ENCODE measurements at regions not wholly inside any gene's neighbourhood (a gene's known extent, or its start where the extent isn't known, plus 50 kb on each side); places are given as distances from the start of the nearest gene placed in this dataset.
A peak's percentile ranks its signal among the peaks of the same experiment; 100 is the strongest.
"Not testable (repeated sequence)": the region's sequence is repeated elsewhere in the genome, so short reads cannot be mapped to it uniquely, and the experiment has no call there.

DNA sequence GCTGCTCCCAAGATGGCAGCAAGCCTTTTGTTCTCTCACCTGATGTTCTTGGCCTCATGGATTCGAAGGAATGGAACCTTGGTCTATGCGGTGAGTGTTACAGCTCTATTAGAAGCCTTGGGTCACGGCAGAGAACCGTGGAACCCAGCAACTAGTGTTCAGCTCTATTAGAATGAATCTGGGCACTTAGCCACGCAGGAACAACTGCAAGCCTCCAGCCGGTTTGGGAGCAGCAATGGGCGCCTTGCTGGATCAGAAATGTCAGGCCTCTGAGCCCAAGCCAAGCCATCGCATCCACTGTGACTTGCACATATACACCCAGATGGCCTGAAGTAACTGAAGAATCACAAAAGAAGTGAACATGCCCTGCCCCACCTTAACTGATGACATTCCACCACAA is 1100.7 kb upstream of the PRR20A start:
- H3K4me3 ChIP-seq (ENCODE audit: low read length) = no peak overlapping the region
- no peaks in the 10 kb centered on the region for H3K9me3 ChIP-seq (ENCODE audit: control insufficient read depth, insufficient read depth, low read length)
- no peaks in the 10 kb centered on the region for H3K4me1 ChIP-seq (ENCODE audit: control insufficient read depth, insufficient read depth, low read length)
- H3K27me3 ChIP-seq (ENCODE audit: control insufficient read depth, insufficient read depth, low read length) = no peaks in the 10 kb centered on the region
- no peak overlapping the region for H3K27ac ChIP-seq (ENCODE audit: low read length)
- no peak for DNase-seq (ENCODE audit: low read depth, low spot score)
- no peaks in the 10 kb centered on the region for H3K36me3 ChIP-seq (ENCODE audit: control insufficient read depth, insufficient read depth, low read length)
- no CpG with 5 or more reads among the region's 8 CpGs for WGBS (ENCODE audit: insufficient coverage, insufficient read length)

DNA sequence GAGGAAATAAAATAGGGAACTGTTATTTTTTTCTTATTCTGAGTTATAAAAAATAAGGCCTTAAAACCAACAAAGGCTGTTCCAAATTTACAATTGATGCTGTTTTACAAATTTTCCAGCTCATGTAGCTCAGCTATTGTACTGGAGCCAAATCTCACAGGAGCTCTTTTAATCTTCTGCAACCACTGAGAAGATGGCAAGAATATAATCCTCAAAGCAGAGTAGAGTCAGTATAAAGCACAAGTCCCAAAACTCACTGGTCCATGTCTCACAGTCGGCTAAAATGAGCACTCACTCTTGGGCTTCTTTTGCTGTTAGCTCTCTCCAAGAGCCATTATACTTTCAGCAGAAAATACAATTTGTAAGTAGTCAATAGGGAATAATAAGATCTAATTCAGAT is 1074.4 kb upstream of the PRR20A start:
- Histone ChIP-seq H3K4me3 (ENCODE audit: low read length) (no peak overlapping the region), H3K36me3 (ENCODE audit: control insufficient read depth, insufficient read depth, low read length) (no peaks in the 10 kb centered on the region), H3K27me3 (ENCODE audit: control insufficient read depth, insufficient read depth, low read length) (no peaks in the 10 kb centered on the region), H3K4me1 (ENCODE audit: control insufficient read depth, insufficient read depth, low read length) (no peaks in the 10 kb centered on the region), H3K27ac (ENCODE audit: low read length) (no peak overlapping the region), H3K9me3 (ENCODE audit: control insufficient read depth, insufficient read depth, low read length) (no peaks in the 10 kb centered on the region)
- no CpG with 5 or more reads among the region's 1 CpG for WGBS (ENCODE audit: insufficient coverage, insufficient read length)
- DNase-seq (ENCODE audit: low read depth, low spot score) = no peak

GRCh38 chr13:56102641-56103040 is 1038.1 kb upstream of the PRR20A start:
- no CpG with 5 or more reads among the region's 1 CpG for WGBS (ENCODE audit: insufficient coverage, insufficient read length)
- no peak overlapping the region for H3K27ac ChIP-seq (ENCODE audit: low read length)

DNA sequence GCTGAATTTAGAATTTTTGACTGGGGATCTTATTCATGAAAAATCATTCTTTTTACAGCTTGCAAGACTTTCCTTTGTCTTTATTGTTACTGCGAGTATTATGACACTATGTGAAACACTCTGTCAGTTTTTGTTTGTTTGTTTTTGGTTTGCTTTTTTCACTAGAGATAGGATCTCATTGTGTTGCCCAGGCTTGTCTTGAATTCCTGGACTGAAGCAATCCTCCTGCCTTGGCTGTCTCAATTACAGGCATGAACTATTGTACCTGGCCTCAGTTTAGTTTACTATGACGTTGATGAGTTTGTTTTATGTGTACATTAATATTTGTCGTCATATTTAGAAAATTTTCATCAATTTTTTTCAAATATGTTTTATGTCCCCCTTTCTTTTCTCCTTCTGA is 1030.0 kb upstream of the PRR20A start:
- no peaks in the 10 kb centered on the region for H3K27me3 ChIP-seq (ENCODE audit: control insufficient read depth, insufficient read depth, low read length)
- H3K9me3 ChIP-seq (ENCODE audit: control insufficient read depth, insufficient read depth, low read length) = no peaks in the 10 kb centered on the region
- no peak for DNase-seq (ENCODE audit: low read depth, low spot score)
- no peak overlapping the region for H3K27ac ChIP-seq (ENCODE audit: low read length)
- H3K4me1 ChIP-seq (ENCODE audit: control insufficient read depth, insufficient read depth, low read length) = no peaks in the 10 kb centered on the region
- no peaks in the 10 kb centered on the region for H3K36me3 ChIP-seq (ENCODE audit: control insufficient read depth, insufficient read depth, low read length)
- no peak overlapping the region for H3K4me3 ChIP-seq (ENCODE audit: low read length)
- WGBS (ENCODE audit: insufficient coverage, insufficient read length) = no CpG with 5 or more reads among the region's 3 CpGs

More at GRCh38 chr13:56102641-56103040, 1038.1 kb upstream of the PRR20A start:
- no peak for DNase-seq (ENCODE audit: low read depth, low spot score)
- Histone ChIP-seq H3K4me1 (ENCODE audit: control insufficient read depth, insufficient read depth, low read length) (no peaks in the 10 kb centered on the region), H3K36me3 (ENCODE audit: control insufficient read depth, insufficient read depth, low read length) (no peaks in the 10 kb centered on the region), H3K27me3 (ENCODE audit: control insufficient read depth, insufficient read depth, low read length) (no peaks in the 10 kb centered on the region), H3K4me3 (ENCODE audit: low read length) (no peak overlapping the region), H3K9me3 (ENCODE audit: control insufficient read depth, insufficient read depth, low read length) (no peaks in the 10 kb centered on the region)

DNA sequence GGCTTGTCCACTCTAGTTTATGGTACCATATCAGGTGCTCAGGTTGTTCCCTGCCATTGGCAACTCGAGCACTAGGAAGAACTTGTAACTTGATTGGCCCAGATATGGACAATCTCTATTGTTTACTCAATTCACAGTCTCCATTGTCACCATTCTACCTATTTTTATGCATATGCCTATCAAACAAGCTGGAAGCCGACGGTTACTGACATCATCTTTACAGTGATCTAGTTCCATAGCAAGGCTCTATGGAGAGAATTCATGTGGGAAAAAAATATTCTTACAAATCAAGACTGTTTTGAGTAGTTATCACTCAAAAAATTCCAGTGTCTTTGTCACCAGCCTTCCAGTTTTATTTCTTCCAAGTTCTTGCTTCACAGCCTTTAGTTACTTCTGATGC is 1006.2 kb upstream of the PRR20A start:
- Histone ChIP-seq H3K4me3 (ENCODE audit: low read length) (no peak overlapping the region), H3K27me3 (ENCODE audit: control insufficient read depth, insufficient read depth, low read length) (no peaks in the 10 kb centered on the region), H3K27ac (ENCODE audit: low read length) (no peak overlapping the region), H3K4me1 (ENCODE audit: control insufficient read depth, insufficient read depth, low read length) (no peaks in the 10 kb centered on the region), H3K36me3 (ENCODE audit: control insufficient read depth, insufficient read depth, low read length) (no peaks in the 10 kb centered on the region), H3K9me3 (ENCODE audit: control insufficient read depth, insufficient read depth, low read length) (no peaks in the 10 kb centered on the region)
- no peak for DNase-seq (ENCODE audit: low read depth, low spot score)
- no CpG with 5 or more reads among the region's 3 CpGs for WGBS (ENCODE audit: insufficient coverage, insufficient read length)

DNA sequence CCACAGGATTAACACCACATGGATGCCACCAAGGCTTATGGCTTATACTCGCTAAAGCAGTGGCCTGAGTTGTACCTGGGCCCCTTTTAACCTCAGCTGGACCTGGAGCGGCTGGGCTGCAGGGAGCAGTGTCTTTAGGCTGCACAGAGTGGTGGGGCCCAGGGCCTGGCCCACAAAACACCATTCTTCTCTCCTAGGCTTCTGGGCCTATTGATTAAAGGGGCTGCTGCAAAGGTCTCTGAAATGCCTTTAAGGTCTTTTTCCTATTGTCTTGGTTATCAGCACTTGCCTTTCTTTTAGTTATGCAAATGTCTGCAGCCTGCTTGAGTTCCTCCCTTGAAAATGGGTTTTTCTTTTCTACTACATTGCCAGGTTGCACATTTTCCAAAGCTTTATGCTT is 973.9 kb upstream of the PRR20A start:
- Histone ChIP-seq H3K27me3 (ENCODE audit: control insufficient read depth, insufficient read depth, low read length) (no peaks in the 10 kb centered on the region), H3K4me3 (ENCODE audit: low read length) (no peak overlapping the region), H3K4me1 (ENCODE audit: control insufficient read depth, insufficient read depth, low read length) (no peaks in the 10 kb centered on the region), H3K9me3 (ENCODE audit: control insufficient read depth, insufficient read depth, low read length) (no peaks in the 10 kb centered on the region), H3K27ac (ENCODE audit: low read length) (no peak overlapping the region), H3K36me3 (ENCODE audit: control insufficient read depth, insufficient read depth, low read length) (no peaks in the 10 kb centered on the region)
- WGBS (ENCODE audit: insufficient coverage, insufficient read length) = no CpG with 5 or more reads among the region's 2 CpGs
- peak; percentile 47 for DNase-seq (ENCODE audit: low read depth, low spot score)

DNA sequence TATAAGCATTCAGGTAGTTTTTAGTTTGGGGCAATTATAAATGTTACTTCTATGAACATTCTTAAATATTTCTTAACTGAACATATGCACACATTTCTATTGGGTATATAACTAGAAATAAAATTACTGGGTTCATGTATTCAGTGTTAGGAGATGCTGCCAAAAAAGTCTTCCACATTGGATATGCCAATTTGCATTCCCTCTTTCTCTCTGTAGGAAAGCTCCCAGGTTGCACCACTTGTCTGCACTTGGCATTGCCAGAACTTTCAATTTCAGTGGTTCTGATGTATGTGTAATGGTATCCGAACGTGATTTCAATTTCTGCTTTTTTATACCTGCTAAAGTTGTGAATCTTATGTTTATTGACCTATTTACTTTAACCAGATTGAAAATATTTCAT is 972.1 kb upstream of the PRR20A start:
- no peak for DNase-seq (ENCODE audit: low read depth, low spot score)
- no peaks in the 10 kb centered on the region for H3K27me3 ChIP-seq (ENCODE audit: control insufficient read depth, insufficient read depth, low read length)
- no peaks in the 10 kb centered on the region for H3K4me1 ChIP-seq (ENCODE audit: control insufficient read depth, insufficient read depth, low read length)
- H3K36me3 ChIP-seq (ENCODE audit: control insufficient read depth, insufficient read depth, low read length) = no peaks in the 10 kb centered on the region
- no peak overlapping the region for H3K4me3 ChIP-seq (ENCODE audit: low read length)
- no CpG with 5 or more reads among the region's 2 CpGs for WGBS (ENCODE audit: insufficient coverage, insufficient read length)
- no peak overlapping the region for H3K27ac ChIP-seq (ENCODE audit: low read length)
- H3K9me3 ChIP-seq (ENCODE audit: control insufficient read depth, insufficient read depth, low read length) = no peaks in the 10 kb centered on the region

DNA sequence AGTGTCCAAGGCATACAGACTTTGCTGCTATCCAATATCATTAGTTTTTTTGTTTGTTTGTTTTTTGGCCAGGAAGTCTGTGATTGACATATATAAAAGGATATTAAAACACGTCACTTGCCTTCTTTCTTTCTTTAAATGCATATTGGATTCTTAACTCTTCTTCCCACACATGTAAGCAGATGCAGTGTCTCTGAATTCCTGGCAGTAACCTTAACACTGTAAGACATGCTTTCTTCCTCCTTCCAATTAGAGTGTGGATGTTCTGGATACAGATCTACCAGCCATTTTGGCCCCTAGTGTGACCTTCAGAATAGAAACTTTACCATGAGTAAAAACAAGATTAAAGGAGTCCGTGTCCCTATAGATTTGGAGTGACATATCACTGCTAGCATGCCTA is 967.4 kb upstream of the PRR20A start:
- WGBS (ENCODE audit: insufficient coverage, insufficient read length) = no CpG with 5 or more reads among the region's 2 CpGs
- no peaks in the 10 kb centered on the region for H3K36me3 ChIP-seq (ENCODE audit: control insufficient read depth, insufficient read depth, low read length)
- H3K27ac ChIP-seq (ENCODE audit: low read length) = no peak overlapping the region
- no peaks in the 10 kb centered on the region for H3K4me1 ChIP-seq (ENCODE audit: control insufficient read depth, insufficient read depth, low read length)
- DNase-seq (ENCODE audit: low read depth, low spot score) = no peak
- no peak overlapping the region for H3K4me3 ChIP-seq (ENCODE audit: low read length)
- H3K9me3 ChIP-seq (ENCODE audit: control insufficient read depth, insufficient read depth, low read length) = no peaks in the 10 kb centered on the region
- no peaks in the 10 kb centered on the region for H3K27me3 ChIP-seq (ENCODE audit: control insufficient read depth, insufficient read depth, low read length)

DNA sequence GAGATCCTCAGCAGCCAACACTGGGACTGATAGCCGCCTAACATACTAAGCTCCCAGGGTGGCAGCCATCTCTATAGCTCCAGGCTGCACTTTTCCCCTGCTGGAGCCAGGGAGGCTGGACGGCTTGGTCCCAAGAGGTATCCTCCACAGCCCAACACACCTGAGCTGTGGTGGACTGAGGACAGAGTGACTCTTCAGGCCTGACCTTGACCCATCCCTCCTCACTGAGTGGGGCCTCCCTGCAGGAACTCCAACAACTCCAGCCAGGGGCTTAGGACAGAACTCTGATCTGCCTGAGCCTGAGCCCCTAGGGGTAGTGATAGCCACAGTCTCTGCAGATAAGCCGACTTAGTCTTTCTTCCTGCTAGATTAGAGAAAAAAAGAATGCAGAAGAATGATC is 958.1 kb upstream of the PRR20A start:
- DNase-seq (ENCODE audit: low read depth, low spot score) = no peak
- no CpG with 5 or more reads among the region's 3 CpGs for WGBS (ENCODE audit: insufficient coverage, insufficient read length)
- Histone ChIP-seq H3K4me3 (ENCODE audit: low read length) (no peak overlapping the region), H3K4me1 (ENCODE audit: control insufficient read depth, insufficient read depth, low read length) (no peaks in the 10 kb centered on the region), H3K36me3 (ENCODE audit: control insufficient read depth, insufficient read depth, low read length) (no peaks in the 10 kb centered on the region), H3K27ac (ENCODE audit: low read length) (no peak overlapping the region), H3K27me3 (ENCODE audit: control insufficient read depth, insufficient read depth, low read length) (no peaks in the 10 kb centered on the region), H3K9me3 (ENCODE audit: control insufficient read depth, insufficient read depth, low read length) (no peaks in the 10 kb centered on the region)

DNA sequence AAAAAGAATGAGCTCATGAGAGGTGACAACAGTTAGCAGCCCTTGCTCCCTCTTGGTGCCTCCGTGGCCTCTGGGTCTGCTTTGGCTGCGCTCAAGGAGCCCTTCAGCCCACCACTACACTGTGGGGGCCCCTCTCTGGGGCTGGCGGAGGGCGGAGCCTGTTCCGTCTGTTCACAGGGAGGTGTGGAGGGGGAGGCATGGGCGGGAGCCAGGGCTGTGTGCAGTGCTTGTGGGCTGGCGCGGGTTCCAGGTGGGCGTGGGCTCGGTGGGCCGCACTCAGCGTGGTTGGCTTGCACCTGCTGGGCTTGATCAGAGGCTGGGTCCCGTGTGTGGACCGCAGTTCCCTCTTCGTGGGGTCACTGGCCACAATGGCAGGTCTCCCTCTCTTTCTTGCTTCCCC is 953.4 kb upstream of the PRR20A start:
- Histone ChIP-seq H3K4me1 (ENCODE audit: control insufficient read depth, insufficient read depth, low read length) (no peaks in the 10 kb centered on the region), H3K27ac (ENCODE audit: low read length) (no peak overlapping the region), H3K4me3 (ENCODE audit: low read length) (no peak overlapping the region), H3K36me3 (ENCODE audit: control insufficient read depth, insufficient read depth, low read length) (no peaks in the 10 kb centered on the region), H3K27me3 (ENCODE audit: control insufficient read depth, insufficient read depth, low read length) (no peaks in the 10 kb centered on the region), H3K9me3 (ENCODE audit: control insufficient read depth, insufficient read depth, low read length) (no peaks in the 10 kb centered on the region)
- DNase-seq (ENCODE audit: low read depth, low spot score) = no peak
- WGBS (ENCODE audit: insufficient coverage, insufficient read length) = no CpG with 5 or more reads among the region's 15 CpGs

GRCh38 chr13:56188582-56188981 is 952.1 kb upstream of the PRR20A start:
- WGBS (ENCODE audit: insufficient coverage, insufficient read length) = no CpG with 5 or more reads among the region's 6 CpGs
- H3K4me3 ChIP-seq (ENCODE audit: low read length); DNase-seq (ENCODE audit: low read depth, low spot score); H3K9me3 ChIP-seq (ENCODE audit: control insufficient read depth, insufficient read depth, low read length); H3K36me3 ChIP-seq (ENCODE audit: control insufficient read depth, insufficient read depth, low read length); H3K4me1 ChIP-seq (ENCODE audit: control insufficient read depth, insufficient read depth, low read length); H3K27me3 ChIP-seq (ENCODE audit: control insufficient read depth, insufficient read depth, low read length); H3K27ac ChIP-seq (ENCODE audit: low read length): not testable (repeated sequence)
